RWPE2 (cell line): ENCODE measurements at regions not wholly inside any gene's neighbourhood (a gene's known extent, or its start where the extent isn't known, plus 50 kb on each side); places are given as distances from the start of the nearest gene placed in this dataset.

Experiments used
- ATAC-seq: fragments of 200-7000 bp; cut with Tn5 transposase; 3 replicates; pipeline ENCODE4 v1.9.1; 2021; ENCODE audit warnings: low read depth
- DNase-seq: peaks from one replicate; pipeline ENCODE4 v3.0.0-alpha.2; 2020; ENCODE audit warnings: low spot score
- H3K27ac ChIP-seq: fragments of 450-650 bp; 2 replicates; pipeline ENCODE4 v1.5.1; 2017; ENCODE audit warnings: mild to moderate bottlenecking; ENCODE audit not compliant: poor library complexity, severe bottlenecking
- H3K27me3 ChIP-seq: fragments of 250-450 bp; sonication (Bioruptor Pico); 2 replicates; pipeline ENCODE4 v1.5.1; 2021; ENCODE audit warnings: mild to moderate bottlenecking, moderate library complexity; ENCODE audit not compliant: insufficient read depth, poor library complexity, severe bottlenecking
- H3K36me3 ChIP-seq: fragments of 250-450 bp; sonication (Bioruptor Pico); 2 replicates; pipeline ENCODE4 v1.5.1; 2020; ENCODE audit warnings: low read depth, mild to moderate bottlenecking, moderate library complexity
- H3K4me1 ChIP-seq: fragments of 250-450 bp; sonication (Bioruptor Pico); 2 replicates; pipeline ENCODE4 v1.5.1; 2021; ENCODE audit warnings: mild to moderate bottlenecking, moderate library complexity; ENCODE audit not compliant: insufficient read depth, poor library complexity, severe bottlenecking
- H3K4me3 ChIP-seq: fragments of 250-450 bp; sonication (Bioruptor Pico); 2 replicates; pipeline ENCODE4 v1.5.1; 2021; ENCODE audit warnings: mild to moderate bottlenecking, moderate library complexity; ENCODE audit not compliant: severe bottlenecking
- H3K9me3 ChIP-seq: fragments of 250-450 bp; sonication (Bioruptor Pico); 2 replicates; pipeline ENCODE4 v1.5.1; 2021; ENCODE audit warnings: mild to moderate bottlenecking, moderate library complexity; ENCODE audit not compliant: severe bottlenecking
- TF ChIP-seq, protein P1 (sequence below): fragments of 450-650 bp; IDR thresholded peaks from one replicate; pipeline ENCODE4 v1.5.1; 2017; ENCODE audit warnings: mild to moderate bottlenecking, moderate library complexity; ENCODE audit not compliant: poor library complexity, severe bottlenecking

DNA sequence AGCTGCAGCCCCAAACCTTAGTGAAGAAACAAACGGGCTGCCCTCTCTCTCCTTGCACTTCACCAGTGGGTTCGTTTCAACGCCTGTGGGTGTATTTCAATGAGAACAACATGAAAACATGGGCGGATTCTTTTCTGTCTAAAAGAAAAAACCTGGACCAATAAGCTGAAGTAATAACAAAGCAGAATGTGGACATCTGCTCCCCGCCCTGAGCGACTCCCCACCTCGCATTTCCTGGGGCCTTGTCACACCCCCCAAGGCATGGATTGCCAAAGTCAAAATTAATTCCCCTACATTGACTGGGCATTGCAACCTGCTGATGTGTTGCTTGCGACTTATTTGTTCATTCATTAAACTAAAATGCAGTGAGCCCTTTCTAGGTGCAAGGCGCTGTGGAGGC lies 142.9 kb downstream of the BCOR start:
- Histone ChIP-seq H3K4me1 (peaks cover 22% of the 10 kb centered on the region), H3K36me3 (no peaks in the 10 kb centered on the region), H3K27ac (peak overlapping the region; percentile 43), H3K9me3 (no peaks in the 10 kb centered on the region), H3K4me3 (no peak overlapping the region), H3K27me3 (no peaks in the 10 kb centered on the region)
- peak; percentile 23; the same call in 1 of the 3 replicates for ATAC-seq
- DNase-seq: no peak
- TF ChIP-seq, protein P1, sequence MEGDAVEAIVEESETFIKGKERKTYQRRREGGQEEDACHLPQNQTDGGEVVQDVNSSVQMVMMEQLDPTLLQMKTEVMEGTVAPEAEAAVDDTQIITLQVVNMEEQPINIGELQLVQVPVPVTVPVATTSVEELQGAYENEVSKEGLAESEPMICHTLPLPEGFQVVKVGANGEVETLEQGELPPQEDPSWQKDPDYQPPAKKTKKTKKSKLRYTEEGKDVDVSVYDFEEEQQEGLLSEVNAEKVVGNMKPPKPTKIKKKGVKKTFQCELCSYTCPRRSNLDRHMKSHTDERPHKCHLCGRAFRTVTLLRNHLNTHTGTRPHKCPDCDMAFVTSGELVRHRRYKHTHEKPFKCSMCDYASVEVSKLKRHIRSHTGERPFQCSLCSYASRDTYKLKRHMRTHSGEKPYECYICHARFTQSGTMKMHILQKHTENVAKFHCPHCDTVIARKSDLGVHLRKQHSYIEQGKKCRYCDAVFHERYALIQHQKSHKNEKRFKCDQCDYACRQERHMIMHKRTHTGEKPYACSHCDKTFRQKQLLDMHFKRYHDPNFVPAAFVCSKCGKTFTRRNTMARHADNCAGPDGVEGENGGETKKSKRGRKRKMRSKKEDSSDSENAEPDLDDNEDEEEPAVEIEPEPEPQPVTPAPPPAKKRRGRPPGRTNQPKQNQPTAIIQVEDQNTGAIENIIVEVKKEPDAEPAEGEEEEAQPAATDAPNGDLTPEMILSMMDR: no peak

DNA sequence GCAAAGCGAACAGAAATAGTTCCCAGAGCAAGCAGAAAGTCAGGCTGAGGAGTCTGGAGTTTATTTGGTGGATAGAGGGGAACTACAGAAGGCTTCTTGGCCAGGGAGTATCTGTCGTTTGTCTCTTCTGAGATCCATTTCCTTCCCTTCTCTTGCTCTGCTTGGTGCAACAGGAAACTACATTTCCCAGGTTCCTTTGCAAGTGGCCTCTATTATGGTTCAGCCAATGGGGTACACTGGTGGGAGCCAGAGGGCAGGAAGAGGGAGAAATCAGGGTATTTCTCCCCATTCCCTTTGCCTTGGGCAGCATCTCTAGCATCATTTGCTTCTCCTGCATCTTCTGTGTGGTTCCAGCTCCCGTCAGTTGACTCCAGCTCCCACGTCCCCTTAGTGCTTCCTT lies 142.1 kb downstream of the BCOR start:
- Histone ChIP-seq H3K27me3 (no peaks in the 10 kb centered on the region), H3K27ac (peak overlapping the region; percentile 43), H3K9me3 (no peaks in the 10 kb centered on the region), H3K4me3 (no peak overlapping the region), H3K4me1 (peaks cover 22% of the 10 kb centered on the region), H3K36me3 (no peaks in the 10 kb centered on the region)
- DNase-seq (no peak), ATAC-seq (no peak)
- TF ChIP-seq, protein P1: no peak

DNA sequence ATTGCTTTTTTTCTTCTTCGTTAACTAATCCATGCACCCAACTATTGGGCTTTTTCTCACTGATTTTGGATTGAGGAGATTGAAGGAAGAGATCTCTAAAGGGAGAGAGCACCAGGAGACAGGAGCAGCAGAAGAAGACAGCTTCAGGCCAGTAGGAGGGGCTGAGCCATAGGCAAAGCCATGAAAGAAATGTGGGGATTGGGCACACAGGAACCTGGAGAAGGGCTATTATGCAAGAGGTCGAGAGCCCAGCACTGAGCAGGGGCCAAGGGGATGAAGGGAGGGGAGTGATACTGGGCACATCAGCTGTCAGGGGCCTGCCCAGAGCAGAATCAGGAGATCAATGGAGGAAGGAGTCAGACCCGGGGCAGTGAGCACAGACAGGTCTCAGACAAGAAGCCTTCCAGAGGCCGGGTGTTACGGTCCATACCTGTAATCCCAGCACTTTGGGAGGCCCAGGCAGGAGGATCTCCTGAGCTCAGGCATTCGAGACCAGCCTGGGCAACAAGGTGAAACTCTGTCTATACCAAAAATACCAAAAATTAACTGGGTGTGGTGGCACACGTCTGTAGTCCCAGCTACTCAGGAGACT lies 140.9 kb downstream of the BCOR start:
- Histone ChIP-seq H3K4me3 (no peak overlapping the region), H3K36me3 (no peaks in the 10 kb centered on the region), H3K4me1 (peaks cover 22% of the 10 kb centered on the region), H3K27me3 (no peaks in the 10 kb centered on the region), H3K9me3 (no peaks in the 10 kb centered on the region), H3K27ac (no peak overlapping the region)
- no peak for DNase-seq
- no peak for ATAC-seq
- TF ChIP-seq, protein P1: no peak

DNA sequence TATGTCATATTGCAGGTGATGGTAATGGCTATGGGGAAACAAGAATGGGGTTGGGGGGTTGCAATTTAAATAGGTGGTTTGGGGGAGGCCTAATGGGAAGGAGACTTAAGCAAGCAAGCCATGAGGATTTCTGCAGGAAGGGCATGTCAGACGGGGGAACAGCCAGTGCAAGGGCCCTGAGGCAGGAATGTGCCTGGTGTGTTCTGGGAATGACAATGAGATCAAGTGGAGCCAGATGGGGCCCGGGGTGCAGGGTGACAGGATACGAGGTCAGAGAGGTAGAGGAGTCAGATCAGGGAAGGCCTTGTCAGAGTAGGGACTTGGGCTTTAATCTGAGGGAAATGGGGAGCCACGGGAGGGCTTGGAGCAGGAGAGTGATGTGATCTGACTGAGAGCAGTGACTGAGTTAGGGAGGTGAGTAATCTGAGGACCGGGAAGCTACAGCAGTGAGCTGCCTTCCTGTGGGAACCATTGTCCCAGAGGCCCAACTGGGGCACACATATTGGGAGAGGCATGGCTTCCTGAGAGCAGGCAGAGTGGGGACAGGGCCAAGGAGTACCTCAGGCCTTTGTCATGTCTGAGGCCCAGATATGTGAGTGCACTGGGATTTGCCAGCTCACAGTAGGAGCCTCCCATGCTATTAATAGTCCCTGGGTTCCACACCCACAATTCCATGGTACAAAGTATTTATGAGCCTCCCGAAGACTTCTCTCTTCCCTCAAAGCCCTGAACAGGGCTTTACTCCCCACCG lies 139.8 kb downstream of the BCOR start:
- H3K4me1 ChIP-seq: peaks cover 22% of the 10 kb centered on the region
- ATAC-seq (no peak), DNase-seq (no peak)
- H3K27ac ChIP-seq: no peak overlapping the region
- no peaks in the 10 kb centered on the region for H3K27me3 ChIP-seq
- no peak overlapping the region for H3K4me3 ChIP-seq
- no peaks in the 10 kb centered on the region for H3K36me3 ChIP-seq
- H3K9me3 ChIP-seq: no peaks in the 10 kb centered on the region
- TF ChIP-seq, protein P1: no peak

DNA sequence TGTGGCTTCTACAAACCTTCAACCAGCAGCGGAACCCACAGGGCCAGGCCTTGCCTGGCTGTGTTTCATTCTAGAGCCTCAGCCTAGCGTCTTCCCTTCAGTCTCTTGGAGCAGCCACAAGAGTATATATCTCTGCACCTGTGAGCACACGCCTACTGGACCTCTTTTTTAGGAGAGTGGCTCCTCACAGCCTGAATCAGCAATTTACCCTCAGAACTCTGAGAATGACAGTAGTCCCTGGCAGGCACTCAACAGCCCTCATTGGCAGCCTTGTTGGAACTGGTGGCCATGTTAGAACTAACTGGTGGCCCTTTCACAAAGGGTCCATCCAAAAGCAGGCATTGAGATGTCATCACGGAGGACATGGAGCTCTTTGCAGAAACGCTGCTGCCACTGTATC lies 138.9 kb downstream of the BCOR start:
- TF ChIP-seq, protein P1: no peak
- no peaks in the 10 kb centered on the region for H3K27me3 ChIP-seq
- ATAC-seq: no peak
- DNase-seq: no peak
- no peaks in the 10 kb centered on the region for H3K36me3 ChIP-seq
- no peaks in the 10 kb centered on the region for H3K9me3 ChIP-seq
- H3K27ac ChIP-seq: no peak overlapping the region
- peaks cover 17% of the 10 kb centered on the region for H3K4me1 ChIP-seq
- H3K4me3 ChIP-seq: no peak overlapping the region
